ENCODE measurements at regions not wholly inside any gene's neighbourhood (a gene's known extent, or its start where the extent isn't known, plus 50 kb on each side); places are given as distances from the start of the nearest gene placed in this dataset.

DNA sequence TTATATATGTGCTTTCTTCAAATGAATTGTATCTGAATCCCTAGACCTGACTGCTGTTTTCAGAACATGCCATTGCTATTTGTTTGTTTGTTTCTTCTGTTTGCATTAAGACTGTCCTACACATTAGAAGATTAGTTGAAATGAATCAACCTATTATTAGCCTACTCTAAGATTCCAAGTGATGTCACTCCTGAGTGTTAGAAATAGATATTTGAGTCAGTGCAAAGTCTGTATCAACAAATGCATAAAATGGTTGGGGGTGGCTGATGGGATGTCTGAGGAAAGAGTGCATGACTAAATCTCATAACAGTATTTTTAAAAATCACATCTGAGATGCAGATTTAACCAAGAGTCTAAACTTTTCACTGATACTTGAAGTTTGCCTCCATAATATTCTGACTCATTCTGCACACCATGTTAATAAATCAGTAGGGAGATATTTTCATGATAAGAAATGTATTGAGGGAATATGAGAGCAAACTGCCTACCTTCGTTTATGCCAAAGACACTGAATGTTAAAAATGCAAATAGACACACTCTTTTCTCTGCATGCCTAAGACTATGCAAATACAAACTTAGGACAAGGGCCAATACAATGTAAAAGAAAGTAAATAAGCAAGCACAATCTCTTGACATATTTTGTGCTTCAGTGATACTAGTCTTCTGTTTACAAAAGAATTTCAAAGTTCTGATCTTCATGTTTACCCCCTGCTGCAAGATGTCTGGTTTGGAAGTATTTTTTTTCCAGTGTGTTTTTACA lies 253.3 kb downstream of the LIG4 start:
- Mint-ChIP-seq H3K27ac (ENCODE audit: unreplicated experiment) (no peak overlapping the region), H3K4me1 (ENCODE audit: low read depth) (peaks cover 14% of the 10 kb centered on the region), H3K36me3 (ENCODE audit: low read depth) (no peaks in the 10 kb centered on the region), H3K4me3 (ENCODE audit: unreplicated experiment) (no peak overlapping the region), H3K27me3 (ENCODE audit: low read depth) (no peaks in the 10 kb centered on the region), H3K9me3 (ENCODE audit: low read depth) (peaks cover 6% of the 10 kb centered on the region)
- TF ChIP-seq CTCF (IDR thresholded peaks at IDR 0.05) = no peak
- DNase-seq (ENCODE audit: low spot score) = no peak

DNA sequence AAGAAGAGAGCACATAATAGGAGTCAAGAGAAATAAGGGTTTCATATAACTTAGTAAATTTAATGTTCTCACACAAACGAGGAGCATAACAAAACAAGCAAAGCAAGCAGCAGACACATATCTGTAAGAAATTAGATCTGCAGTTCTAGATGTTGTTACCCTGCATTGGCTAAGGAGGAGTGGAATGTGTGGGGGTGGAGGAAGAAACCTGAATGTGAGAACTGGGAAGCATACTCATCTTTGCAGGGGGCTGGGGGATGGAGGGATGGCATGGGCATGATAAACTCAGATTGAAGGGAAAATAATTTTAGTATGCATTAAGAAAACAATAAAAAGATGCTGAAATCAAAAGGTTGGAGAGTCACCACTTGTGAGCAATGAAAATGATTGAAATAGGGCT lies 255.0 kb downstream of the LIG4 start:
- TF ChIP-seq CTCF (IDR thresholded peaks at IDR 0.05) = no peak
- peaks cover 14% of the 10 kb centered on the region for H3K4me1 Mint-ChIP-seq (ENCODE audit: low read depth)
- no peak for DNase-seq (ENCODE audit: low spot score)
- H3K27ac Mint-ChIP-seq (ENCODE audit: unreplicated experiment) = no peak overlapping the region
- H3K4me3 Mint-ChIP-seq (ENCODE audit: unreplicated experiment) = no peak overlapping the region
- no peaks in the 10 kb centered on the region for H3K9me3 Mint-ChIP-seq (ENCODE audit: low read depth)
- H3K27me3 Mint-ChIP-seq (ENCODE audit: low read depth) = no peaks in the 10 kb centered on the region
- no peaks in the 10 kb centered on the region for H3K36me3 Mint-ChIP-seq (ENCODE audit: low read depth)

DNA sequence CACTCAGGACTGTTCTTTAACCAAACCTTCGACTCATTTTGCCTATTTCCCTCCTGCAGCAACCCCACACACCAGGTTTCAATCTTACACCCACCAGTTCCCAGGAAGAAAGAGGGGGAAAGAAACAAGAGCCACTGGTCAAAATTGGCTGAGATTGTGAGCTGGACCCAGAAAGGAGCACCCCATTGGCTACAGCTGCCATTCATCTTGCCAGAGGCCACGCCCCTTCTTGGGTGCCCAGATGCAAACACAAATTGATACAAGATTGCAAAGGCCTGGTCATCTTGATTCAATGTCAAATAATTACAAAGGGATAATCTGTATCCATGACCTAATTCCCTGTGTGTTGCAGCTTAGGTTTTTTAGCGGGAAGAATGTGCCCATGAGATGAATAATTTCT lies 258.4 kb downstream of the LIG4 start:
- no peak for TF ChIP-seq CTCF (IDR thresholded peaks at IDR 0.05)
- Mint-ChIP-seq H3K4me1 (ENCODE audit: low read depth) (peaks cover 10% of the 10 kb centered on the region), H3K27ac (ENCODE audit: unreplicated experiment) (no peak overlapping the region), H3K27me3 (ENCODE audit: low read depth) (peaks cover under 1% of the 10 kb centered on the region), H3K4me3 (ENCODE audit: unreplicated experiment) (no peak overlapping the region), H3K36me3 (ENCODE audit: low read depth) (no peaks in the 10 kb centered on the region), H3K9me3 (ENCODE audit: low read depth) (peaks cover 2% of the 10 kb centered on the region)
- no peak for DNase-seq (ENCODE audit: low spot score)

DNA sequence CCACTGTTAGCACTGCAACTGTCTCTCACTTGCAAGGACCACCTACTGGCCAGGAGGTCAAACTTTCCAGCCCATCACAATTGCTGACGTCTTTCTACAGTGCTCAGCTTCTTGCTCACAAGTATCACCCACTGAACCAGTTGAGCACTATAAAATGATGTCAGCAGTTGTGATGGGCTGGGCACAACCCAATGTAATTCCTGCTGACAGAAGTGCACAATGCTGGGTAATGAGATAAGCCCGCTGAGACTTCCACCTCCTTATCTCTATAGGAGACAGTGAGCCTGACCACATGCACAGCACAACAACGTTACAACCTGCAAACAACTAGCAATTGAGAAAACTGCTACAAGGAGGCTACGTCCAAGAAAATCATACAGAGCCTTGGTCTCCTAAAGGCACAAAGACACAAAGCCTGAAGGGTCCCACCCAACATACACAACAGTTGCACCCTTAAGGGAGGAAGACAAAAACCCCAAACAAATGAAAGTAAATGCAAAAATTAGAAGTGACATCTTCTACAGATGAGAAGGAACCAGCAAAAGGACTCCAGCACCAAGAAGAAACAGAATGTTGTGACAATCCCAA lies 273.2 kb downstream of the LIG4 start:
- H3K36me3 Mint-ChIP-seq (ENCODE audit: low read depth) = no peaks in the 10 kb centered on the region

More for the DNA sequence above, 273.2 kb downstream of the LIG4 start:
- no peak for DNase-seq (ENCODE audit: low spot score)
- H3K27ac Mint-ChIP-seq (ENCODE audit: unreplicated experiment) = no peak overlapping the region
- H3K27me3 Mint-ChIP-seq (ENCODE audit: low read depth) = no peaks in the 10 kb centered on the region
- H3K9me3 Mint-ChIP-seq (ENCODE audit: low read depth) = peaks cover 9% of the 10 kb centered on the region
- peaks cover 2% of the 10 kb centered on the region for H3K4me1 Mint-ChIP-seq (ENCODE audit: low read depth)
- no peak overlapping the region for H3K4me3 Mint-ChIP-seq (ENCODE audit: unreplicated experiment)
- no peak for TF ChIP-seq CTCF (IDR thresholded peaks at IDR 0.05)

Measured in chondrocyte (in vitro differentiated cells).